Osteocyte (in vitro differentiated cells): ENCODE measurements at regions not wholly inside any gene's neighbourhood (a gene's known extent, or its start where the extent isn't known, plus 50 kb on each side); places are given as distances from the start of the nearest gene placed in this dataset.

Experiments
- DNase-seq: peaks from one replicate; pipeline ENCODE4 v3.0.0; 2021; ENCODE audit warnings: mixed read lengths; ENCODE audit not compliant: unreplicated experiment; ENCODE audit errors: extremely low spot score
- H3K27ac Mint-ChIP-seq: one replicate; pipeline ENCODE4 v1.8.0; 2021; ENCODE audit warnings: mild to moderate bottlenecking, mixed read lengths; ENCODE audit not compliant: unreplicated experiment
- H3K27me3 Mint-ChIP-seq: one replicate; pipeline ENCODE4 v1.8.0; 2021; ENCODE audit warnings: mixed read lengths; ENCODE audit not compliant: unreplicated experiment
- H3K36me3 Mint-ChIP-seq: one replicate; pipeline ENCODE4 v1.8.0; 2021; ENCODE audit warnings: mixed read lengths; ENCODE audit not compliant: unreplicated experiment
- H3K4me1 Mint-ChIP-seq: one replicate; pipeline ENCODE4 v1.8.0; 2021; ENCODE audit warnings: mixed read lengths; ENCODE audit not compliant: unreplicated experiment
- H3K4me3 Mint-ChIP-seq: one replicate; pipeline ENCODE4 v1.8.0; 2021; ENCODE audit warnings: mild to moderate bottlenecking, moderate library complexity, mixed read lengths; ENCODE audit not compliant: unreplicated experiment
- H3K9me3 Mint-ChIP-seq: one replicate; pipeline ENCODE4 v1.8.0; 2021; ENCODE audit warnings: mixed read lengths; ENCODE audit not compliant: unreplicated experiment
- TF ChIP-seq, protein P1 (sequence below): fragments of 200-600 bp; sonication (generic); IDR thresholded peaks from 2 replicates; pipeline ENCODE4 v1.5.0; 2021; ENCODE audit warnings: antibody characterized with exemption, mild to moderate bottlenecking, moderate library complexity

GRCh38 chr2:22554453-22554852 is 830.5 kb upstream of the KLHL29 start:
- H3K27ac Mint-ChIP-seq = no peak overlapping the region
- H3K4me3 Mint-ChIP-seq = no peak overlapping the region
- no peaks in the 10 kb centered on the region for H3K36me3 Mint-ChIP-seq
- TF ChIP-seq, protein P1, sequence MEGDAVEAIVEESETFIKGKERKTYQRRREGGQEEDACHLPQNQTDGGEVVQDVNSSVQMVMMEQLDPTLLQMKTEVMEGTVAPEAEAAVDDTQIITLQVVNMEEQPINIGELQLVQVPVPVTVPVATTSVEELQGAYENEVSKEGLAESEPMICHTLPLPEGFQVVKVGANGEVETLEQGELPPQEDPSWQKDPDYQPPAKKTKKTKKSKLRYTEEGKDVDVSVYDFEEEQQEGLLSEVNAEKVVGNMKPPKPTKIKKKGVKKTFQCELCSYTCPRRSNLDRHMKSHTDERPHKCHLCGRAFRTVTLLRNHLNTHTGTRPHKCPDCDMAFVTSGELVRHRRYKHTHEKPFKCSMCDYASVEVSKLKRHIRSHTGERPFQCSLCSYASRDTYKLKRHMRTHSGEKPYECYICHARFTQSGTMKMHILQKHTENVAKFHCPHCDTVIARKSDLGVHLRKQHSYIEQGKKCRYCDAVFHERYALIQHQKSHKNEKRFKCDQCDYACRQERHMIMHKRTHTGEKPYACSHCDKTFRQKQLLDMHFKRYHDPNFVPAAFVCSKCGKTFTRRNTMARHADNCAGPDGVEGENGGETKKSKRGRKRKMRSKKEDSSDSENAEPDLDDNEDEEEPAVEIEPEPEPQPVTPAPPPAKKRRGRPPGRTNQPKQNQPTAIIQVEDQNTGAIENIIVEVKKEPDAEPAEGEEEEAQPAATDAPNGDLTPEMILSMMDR = no peak
- no peaks in the 10 kb centered on the region for H3K27me3 Mint-ChIP-seq
- H3K4me1 Mint-ChIP-seq = no peaks in the 10 kb centered on the region
- DNase-seq = no peak
- peaks cover 31% of the 10 kb centered on the region for H3K9me3 Mint-ChIP-seq

- H3K4me3 Mint-ChIP-seq = no peak overlapping the region
- H3K27ac Mint-ChIP-seq = no peak overlapping the region
- TF ChIP-seq, protein P1 = no peak
- DNase-seq = no peak
- H3K36me3 Mint-ChIP-seq = no peaks in the 10 kb centered on the region
- peaks cover 32% of the 10 kb centered on the region for H3K9me3 Mint-ChIP-seq
- no peaks in the 10 kb centered on the region for H3K4me1 Mint-ChIP-seq
- H3K27me3 Mint-ChIP-seq = no peaks in the 10 kb centered on the region
Measured at GRCh38 chr2:22557406-22557805, 827.6 kb upstream of the KLHL29 start.

DNA sequence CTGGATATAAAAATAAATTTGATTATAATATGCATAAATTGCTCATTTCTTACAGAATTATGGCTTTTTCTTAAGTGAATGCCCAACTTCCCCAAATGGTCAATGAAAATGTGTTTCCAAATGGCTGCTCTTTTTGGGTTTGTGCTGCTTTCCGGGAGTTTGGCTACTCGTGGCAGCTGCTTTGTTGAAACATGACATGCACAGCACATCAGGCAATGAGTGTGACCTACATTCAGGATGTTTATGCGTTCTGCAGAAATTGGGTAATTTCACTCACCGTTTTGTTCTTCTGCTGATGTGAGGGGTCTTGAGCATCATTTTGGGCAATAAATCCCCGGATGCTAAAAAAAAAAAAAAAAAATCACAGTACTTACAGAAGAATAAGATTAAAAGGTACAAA is 825.0 kb upstream of the KLHL29 start:
- Mint-ChIP-seq H3K36me3 (no peaks in the 10 kb centered on the region), H3K4me1 (no peaks in the 10 kb centered on the region), H3K27me3 (no peaks in the 10 kb centered on the region), H3K4me3 (no peak overlapping the region), H3K9me3 (peaks cover 33% of the 10 kb centered on the region), H3K27ac (no peak overlapping the region)
- DNase-seq = no peak
- TF ChIP-seq, protein P1 = no peak

DNA sequence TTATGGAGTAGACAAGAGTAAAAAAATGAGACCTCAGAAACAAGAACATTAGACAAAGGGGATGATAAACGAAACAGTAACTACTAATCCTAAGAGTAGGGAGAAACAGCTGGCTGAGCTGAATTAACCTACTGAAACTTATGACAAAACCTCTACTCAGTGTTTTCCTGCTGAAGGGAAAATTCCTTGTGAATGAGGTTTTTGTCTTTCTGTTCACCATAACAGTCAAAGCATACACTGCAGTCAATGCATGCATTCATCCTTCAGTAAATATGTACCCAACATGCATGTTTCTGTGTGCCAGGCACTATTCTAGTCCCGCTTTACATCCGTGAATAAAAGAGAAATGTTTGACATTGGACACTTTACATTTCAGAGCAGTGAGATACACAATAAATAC is 805.6 kb upstream of the KLHL29 start:
- H3K27me3 Mint-ChIP-seq = no peaks in the 10 kb centered on the region
- peaks cover 27% of the 10 kb centered on the region for H3K9me3 Mint-ChIP-seq
- H3K4me3 Mint-ChIP-seq = no peak overlapping the region
- TF ChIP-seq, protein P1 = no peak
- no peak for DNase-seq
- H3K4me1 Mint-ChIP-seq = no peaks in the 10 kb centered on the region
- H3K27ac Mint-ChIP-seq = no peak overlapping the region
- no peaks in the 10 kb centered on the region for H3K36me3 Mint-ChIP-seq

GRCh38 chr2:22582107-22582506 is 802.9 kb upstream of the KLHL29 start:
- TF ChIP-seq, protein P1 = no peak
- Mint-ChIP-seq H3K4me3 (no peak overlapping the region), H3K27me3 (no peaks in the 10 kb centered on the region), H3K9me3 (peaks cover 31% of the 10 kb centered on the region), H3K36me3 (no peaks in the 10 kb centered on the region), H3K27ac (no peak overlapping the region), H3K4me1 (no peaks in the 10 kb centered on the region)
- no peak for DNase-seq
